NCI-H2171 (cell line): ENCODE measurements at regions not wholly inside any gene's neighbourhood (a gene's known extent, or its start where the extent isn't known, plus 50 kb on each side); places are given as distances from the start of the nearest gene placed in this dataset.

ENCODE experiments used
- DNase-seq: peaks from one replicate; lab custom pipeline; 2025; lab: John Stamatoyannopoulos, UW

DNA sequence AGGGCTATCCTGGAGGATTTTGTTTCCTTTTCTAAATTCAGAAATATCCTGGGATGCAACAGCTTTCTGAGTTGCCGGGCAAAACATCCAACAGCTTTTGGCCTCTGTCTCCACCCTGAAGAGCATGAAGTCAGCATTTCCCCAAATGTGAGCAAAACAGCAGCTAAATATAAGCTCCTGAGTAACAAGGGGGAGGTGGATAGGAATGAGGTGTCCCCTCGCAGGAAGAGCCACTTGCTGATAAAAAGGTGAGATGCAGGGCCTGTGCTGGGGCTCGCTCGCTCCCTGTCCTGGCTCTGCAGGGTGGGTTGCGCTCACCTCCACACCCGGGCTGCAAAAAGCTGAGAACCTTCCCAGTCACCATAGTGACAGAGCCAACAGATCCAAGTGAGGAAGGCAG, 264.3 kb downstream of the ZEB1 start:
- no peak for DNase-seq

DNA sequence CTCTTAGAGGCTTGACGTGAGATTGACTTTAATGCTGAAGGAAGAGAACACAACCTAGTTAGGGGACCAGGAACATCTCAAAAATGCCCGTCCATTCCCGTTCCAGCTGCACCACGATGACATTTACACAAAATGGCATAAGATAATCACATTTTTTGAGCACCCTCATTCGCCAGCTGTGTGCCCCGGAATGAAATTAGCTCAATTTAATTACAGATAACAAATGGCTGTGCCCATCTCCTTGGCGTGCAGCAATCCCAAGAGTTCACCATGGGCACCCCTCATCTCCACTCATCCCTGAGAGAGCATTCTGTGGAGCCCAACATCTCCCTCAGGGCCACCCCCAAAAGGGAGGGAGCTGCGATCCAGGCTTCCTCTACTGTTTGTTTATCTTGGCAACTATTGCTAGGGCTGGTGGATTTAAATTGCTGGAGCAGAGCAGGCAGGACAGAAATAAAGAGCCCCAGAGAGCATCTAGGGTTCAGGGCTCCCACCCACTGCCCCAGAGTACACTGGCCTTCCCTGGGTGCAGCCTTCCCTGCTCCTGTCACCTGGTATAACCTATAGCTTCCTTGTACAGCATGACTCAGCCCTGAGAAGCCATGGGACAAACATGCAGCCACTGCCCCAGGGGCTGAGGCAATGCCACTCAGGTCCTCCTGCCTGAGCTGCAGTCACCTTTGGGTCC, 263.5 kb downstream of the ZEB1 start:
- no peak for DNase-seq

DNA sequence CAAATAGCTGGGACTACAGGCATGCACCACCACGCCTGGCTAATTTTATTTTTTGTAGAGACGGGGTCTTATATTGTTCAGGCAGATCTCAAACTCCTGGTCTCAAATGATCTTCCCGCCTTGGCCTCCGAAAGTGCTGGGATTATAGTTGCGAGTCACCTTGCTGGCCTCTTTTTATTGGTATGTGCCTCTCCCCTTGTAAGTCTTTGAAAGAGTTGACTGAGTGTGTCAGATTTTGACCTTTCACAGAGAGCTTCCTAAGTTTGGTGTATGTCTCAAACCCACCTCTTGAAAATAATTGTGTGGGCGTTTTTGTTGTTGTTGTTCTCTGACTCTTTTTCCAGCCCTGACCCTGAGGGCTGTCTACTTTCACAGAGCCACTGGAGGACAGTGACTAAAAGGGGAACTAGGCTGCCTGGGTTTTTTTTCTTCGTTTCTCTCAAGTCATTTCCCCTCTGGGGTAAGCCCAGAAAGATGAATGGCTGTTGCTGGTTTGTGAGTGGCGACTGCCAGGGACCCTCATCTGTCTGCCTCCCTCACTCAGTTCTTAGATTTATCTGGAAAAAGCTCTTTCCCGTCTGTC, 262.8 kb downstream of the ZEB1 start:
- DNase-seq: no peak

GRCh38 chr10:31580646-31581045, 261.6 kb downstream of the ZEB1 start:
- no peak for DNase-seq
